Keratinocyte (primary cell): ENCODE measurements at regions not wholly inside any gene's neighbourhood (a gene's known extent, or its start where the extent isn't known, plus 50 kb on each side); places are given as distances from the start of the nearest gene placed in this dataset.

Experiments used
- DNase-seq: peaks from one replicate; pipeline ENCODE4 v3.0.0-alpha.2; 2011; ENCODE audit warnings: low read depth, missing footprints, low spot score
- FAIRE-seq: peaks from 2 replicates; lab custom pipeline; 2011; peaks lifted over from hg19 to GRCh38; lab: Jason Lieb, UNC
- H2AFZ ChIP-seq: 2 replicates; pipeline ENCODE4 v1.6.0; 2012; ENCODE audit warnings: low read length, control low read depth, inconsistent platforms; ENCODE audit not compliant: control insufficient read depth
- H3K27ac ChIP-seq: 2 replicates; pipeline ENCODE4 v1.5.1; 2011; ENCODE audit warnings: low read length; ENCODE audit not compliant: control insufficient read depth, insufficient read depth
- H3K27me3 ChIP-seq: 3 replicates; pipeline ENCODE4 v1.6.0; 2011; ENCODE audit warnings: low read length; ENCODE audit not compliant: control insufficient read depth, insufficient read depth; ENCODE audit errors: extremely low read depth
- H3K36me3 ChIP-seq, 2 experiments: 2 replicates in 1 of 2; 3 replicates in 1 of 2; pipeline ENCODE4 v1.5.1; 2011; ENCODE audit warnings: low read length in 2 of 2, mild to moderate bottlenecking in 1 of 2; ENCODE audit not compliant: control insufficient read depth in 2 of 2, insufficient read depth in 2 of 2; ENCODE audit errors: extremely low read depth in 1 of 2
- H3K4me1 ChIP-seq: 3 replicates; pipeline ENCODE4 v1.5.1; 2011; ENCODE audit warnings: low read length; ENCODE audit not compliant: control insufficient read depth, insufficient read depth; ENCODE audit errors: extremely low read depth
- H3K4me2 ChIP-seq: 3 replicates; pipeline ENCODE4 v1.6.0; 2011; ENCODE audit warnings: low read depth, low read length; ENCODE audit not compliant: control insufficient read depth, insufficient read depth; ENCODE audit errors: extremely low read depth
- H3K4me3 ChIP-seq, 3 experiments: fragments of 200-600 bp in 1 of 3; sonication (generic) in 1 of 3; 2 replicates in 2 of 3; 3 replicates in 1 of 3; pipeline ENCODE4 v1.5.1; 2011 to 2016; ENCODE audit warnings: low read length in 3 of 3, mild to moderate bottlenecking in 3 of 3, control low read depth in 2 of 3, inconsistent platforms in 1 of 3, low read depth in 1 of 3, mixed read lengths in 1 of 3, mixed run types in 1 of 3, moderate library complexity in 1 of 3; ENCODE audit not compliant: control insufficient read depth in 2 of 3, insufficient read depth in 2 of 3; ENCODE audit errors: extremely low read depth in 1 of 3
- H3K79me2 ChIP-seq: 2 replicates; pipeline ENCODE4 v1.6.0; 2012; ENCODE audit warnings: low read length; ENCODE audit not compliant: control insufficient read depth, insufficient read depth
- H3K9ac ChIP-seq: 3 replicates; pipeline ENCODE4 v1.6.0; 2011; ENCODE audit warnings: low read length; ENCODE audit not compliant: control insufficient read depth, insufficient read depth; ENCODE audit errors: extremely low read depth
- H3K9me1 ChIP-seq: 3 replicates; pipeline ENCODE4 v1.6.0; 2011; ENCODE audit warnings: low read length; ENCODE audit not compliant: control insufficient read depth, insufficient read depth; ENCODE audit errors: extremely low read depth
- H3K9me3 ChIP-seq: 2 replicates; pipeline ENCODE4 v1.5.1; 2012; ENCODE audit warnings: low read depth, low read length; ENCODE audit not compliant: control insufficient read depth
- H4K20me1 ChIP-seq: 3 replicates; pipeline ENCODE4 v1.6.0; 2011; ENCODE audit warnings: low read length; ENCODE audit not compliant: control insufficient read depth, insufficient read depth; ENCODE audit errors: extremely low read depth
- CTCF ChIP-seq, 3 experiments: IDR thresholded peaks in 1 of 3; conservative IDR thresholded peaks in 1 of 3; optimal IDR thresholded peaks in 1 of 3; 2 replicates in 2 of 3; 3 replicates in 1 of 3; pipeline versions ENCODE3 to v1.5.1; 2011; ENCODE audit warnings: low read length in 3 of 3, mild to moderate bottlenecking in 3 of 3, moderate library complexity in 2 of 3, control low read depth in 1 of 3, inconsistent platforms in 1 of 3; ENCODE audit not compliant: insufficient read depth in 2 of 3; ENCODE audit errors: extremely low read depth in 1 of 3
- EZH2 ChIP-seq: IDR thresholded peaks from one replicate; pipeline ENCODE4 v1.6.1; 2012; ENCODE audit warnings: inconsistent platforms, mild to moderate bottlenecking, low read length, moderate library complexity
- dilution Hi-C: fragments of 300-500 bp; cut with MboI; formaldehyde crosslinking; loops from one replicate; pipeline ENCODE4 v1.7.0; 2020; ENCODE audit warnings: low sequenced_read_pairs; ENCODE audit not compliant: extremely low pct_ligation_motif_present

GRCh38 chr18:73656691-73657090 lies 490.9 kb downstream of the FBXO15 start:
- Histone ChIP-seq H3K4me1 (peaks cover 13% of the 10 kb centered on the region), H3K27ac (no peak overlapping the region), H3K9me3 (no peaks in the 10 kb centered on the region), H2AFZ (no peak overlapping the region), H3K27me3 (no peaks in the 10 kb centered on the region), H3K36me3 (no peaks in the 10 kb centered on the region), H3K9me1 (no peaks in the 10 kb centered on the region), H4K20me1 (no peaks in the 10 kb centered on the region), H3K79me2 (no peaks in the 10 kb centered on the region), H3K9ac (no peak overlapping the region), H3K4me3 (no peak overlapping the region), H3K4me2 (no peak overlapping the region)
- DNase-seq, result no peak
- no peak for TF ChIP-seq EZH2
- TF ChIP-seq CTCF (optimal IDR thresholded peaks at IDR 0.05 in 1 of 3, IDR thresholded peaks at IDR 0.05 in 1 of 3, conservative IDR thresholded peaks at IDR 0.05 in 1 of 3; ENCODE audit: extremely low read depth in 1 of 3, insufficient read depth in 2 of 3, low read length in 3 of 3), result no peak
- dilution Hi-C loops, result no loop called here
- FAIRE-seq, result no peak

GRCh38 chr18:73653827-73654226 lies 493.8 kb downstream of the FBXO15 start:
- Histone ChIP-seq H4K20me1 (no peaks in the 10 kb centered on the region), H3K79me2 (no peaks in the 10 kb centered on the region), H2AFZ (no peak overlapping the region), H3K9ac (no peak overlapping the region), H3K27me3 (no peaks in the 10 kb centered on the region), H3K4me3 (no peak overlapping the region), H3K9me1 (no peaks in the 10 kb centered on the region), H3K27ac (peak overlapping the region; percentile 54), H3K9me3 (no peaks in the 10 kb centered on the region), H3K36me3 (no peaks in the 10 kb centered on the region), H3K4me1 (peaks cover 13% of the 10 kb centered on the region), H3K4me2 (no peak overlapping the region)
- TF ChIP-seq EZH2, result no peak
- no peak for TF ChIP-seq CTCF (optimal IDR thresholded peaks at IDR 0.05 in 1 of 3, IDR thresholded peaks at IDR 0.05 in 1 of 3, conservative IDR thresholded peaks at IDR 0.05 in 1 of 3; ENCODE audit: extremely low read depth in 1 of 3, insufficient read depth in 2 of 3, low read length in 3 of 3)
- dilution Hi-C loops, result no loop called here
- DNase-seq, result no peak
- FAIRE-seq, result peak; percentile 5
